Gastrocnemius medialis (tissue), 4 donors: ENCODE measurements at regions not wholly inside any gene's neighbourhood (a gene's known extent, or its start where the extent isn't known, plus 50 kb on each side); places are given as distances from the start of the nearest gene placed in this dataset.
"Not testable (repeated sequence)": the region's sequence is repeated elsewhere in the genome, so short reads cannot be mapped to it uniquely, and the experiment has no call there.

Source experiments
- ATAC-seq, 2 donors: fragments of 150-250 bp; one replicate each; pipeline ENCODE4 v1.9.1; 2016
- DNase-seq, 2 donors: peaks; one replicate each; pipeline ENCODE4 v3.0.0-alpha.2; 2019
- H3K27ac ChIP-seq, 4 donors: fragments of 200-600 bp; sonication (generic); 1 replicate in 1 of 4; 2 replicates in 3 of 4; pipeline ENCODE4 v1.5.1; 2016 to 2018; ENCODE audit warnings: mild to moderate bottlenecking in 2 of 4, moderate library complexity in 1 of 4
- H3K27me3 ChIP-seq, 3 donors: fragments of 200-600 bp; sonication (generic) in 2 of 3; 1 replicate in 1 of 3; 2 replicates in 2 of 3; pipeline versions ENCODE4 v1.5.1 to v1.6.0; 2016 to 2019; ENCODE audit warnings: mild to moderate bottlenecking in 1 of 3, moderate library complexity in 1 of 3
- H3K36me3 ChIP-seq, 2 donors: fragments of 200-600 bp; sonication (generic) in 1 of 2; one replicate each; pipeline ENCODE4 v1.5.1; 2017 to 2018
- H3K4me1 ChIP-seq, 2 donors: fragments of 200-600 bp; sonication (generic) in 1 of 2; one replicate each; pipeline ENCODE4 v1.5.1; 2016 to 2017; ENCODE audit warnings: mild to moderate bottlenecking in 2 of 2
- H3K4me3 ChIP-seq, 4 donors: fragments of 200-600 bp; sonication (generic) in 3 of 4; 1 replicate in 1 of 4; 2 replicates in 3 of 4; pipeline ENCODE4 v1.5.1; 2016 to 2019; ENCODE audit warnings: mild to moderate bottlenecking in 2 of 4
- H3K9me3 ChIP-seq, 3 donors: fragments of 200-600 bp; sonication (generic) in 2 of 3; 1 replicate in 1 of 3; 2 replicates in 2 of 3; pipeline ENCODE4 v1.5.1; 2016 to 2019
- in situ Hi-C, 4 donors: fragments of 200-750 bp; cut with MboI; loops; one replicate each; pipeline versions ENCODE4 v1.15.0 to v1.8.0; 2017; ENCODE audit warnings: low sequenced_read_pairs in 4 of 4
- intact Hi-C: fragments of 100-400 bp; cut with DNase I; formaldehyde crosslinking; loops from one replicate; pipeline ENCODE4 v1.15.1; 2023; ENCODE audit warnings: low total_unique reads
- TF ChIP-seq, protein P1 (sequence below), 5 experiments: fragments of 450-650 bp in 3 of 5; fragments of 200-600 bp in 2 of 5; sonication (generic) in 2 of 5; IDR thresholded peaks in 4 of 5; conservative IDR thresholded peaks in 1 of 5; 1 replicate in 4 of 5; 2 replicates in 1 of 5; pipeline ENCODE4 v1.5.1; 2016 to 2019; ENCODE audit warnings: antibody characterized with exemption in 5 of 5, mild to moderate bottlenecking in 3 of 5, moderate library complexity in 3 of 5

DNA sequence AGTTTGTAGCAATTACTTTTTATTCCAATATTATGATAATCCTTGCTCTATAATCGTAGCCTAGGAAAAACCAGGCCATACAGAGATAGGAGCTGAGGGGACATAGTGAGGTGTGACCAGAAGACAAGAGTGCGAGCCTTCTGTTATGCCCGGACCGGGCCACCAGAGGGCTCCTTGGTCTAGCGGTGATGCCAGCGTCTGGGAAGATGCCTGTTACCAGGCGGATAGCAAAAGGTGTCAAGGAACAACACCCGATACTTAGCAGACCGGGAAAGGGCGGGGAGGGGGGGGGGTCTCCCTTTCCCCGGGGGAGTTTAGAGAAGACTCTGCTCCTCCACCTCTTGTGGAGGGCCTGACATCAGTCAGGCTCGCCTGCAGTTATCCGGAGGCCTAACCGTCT, 67.1 kb upstream of the MUC20 start:
- intact Hi-C loops, result not testable (repeated sequence)

DNA sequence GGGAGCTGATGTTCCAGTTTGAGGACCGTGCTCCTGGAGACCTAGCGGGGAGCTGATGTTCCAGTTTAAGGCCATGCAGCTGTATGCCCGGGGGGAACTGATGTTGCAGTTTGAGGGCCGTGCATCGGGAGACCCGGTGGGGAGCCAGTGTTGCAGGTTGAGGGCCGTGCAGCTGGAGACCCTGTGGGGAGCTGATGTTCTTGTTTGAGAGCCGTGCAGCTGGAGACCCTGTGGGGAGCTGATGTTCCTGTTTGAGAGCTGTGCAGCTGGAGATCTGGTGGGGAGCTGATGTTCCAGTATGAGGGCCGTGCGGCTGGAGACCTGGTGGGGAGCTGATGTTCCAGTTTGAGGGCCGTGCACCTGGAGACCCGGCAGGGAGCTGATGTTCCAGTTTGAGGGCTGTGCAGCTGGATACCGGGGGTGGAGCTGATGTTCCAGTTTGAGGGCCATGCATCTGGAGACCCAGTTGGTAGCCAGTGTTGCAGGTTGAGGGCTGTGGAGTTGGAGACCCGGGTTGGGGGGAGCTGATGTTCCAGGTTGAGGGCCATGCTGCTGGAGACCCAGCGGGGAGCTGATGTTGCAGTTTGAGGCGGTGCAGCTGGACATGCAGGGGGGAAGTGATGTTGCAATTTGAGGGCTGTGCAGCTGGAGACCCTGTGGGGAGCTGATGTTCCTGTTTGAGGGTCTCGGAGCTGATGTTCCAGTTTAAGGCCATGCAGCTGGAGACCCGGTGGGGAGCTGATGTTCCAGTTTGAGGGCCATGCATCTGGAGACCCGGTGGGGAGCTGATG, 64.4 kb upstream of the APOD start:
- H3K4me1 ChIP-seq, ATAC-seq, H3K9me3 ChIP-seq, H3K27me3 ChIP-seq, intact Hi-C loops, H3K4me3 ChIP-seq, H3K36me3 ChIP-seq, in situ Hi-C loops, H3K27ac ChIP-seq: not testable (repeated sequence)
- DNase-seq, result peak in 1 of 2 donors; percentile 37

More for the DNA sequence above, 67.1 kb upstream of the MUC20 start:
- H3K4me3 ChIP-seq, in situ Hi-C loops, H3K36me3 ChIP-seq, H3K4me1 ChIP-seq, H3K9me3 ChIP-seq, H3K27ac ChIP-seq, H3K27me3 ChIP-seq: not testable (repeated sequence)
- peak in 1 of 2 donors; percentile 24 for DNase-seq
- peak in 1 of 2 donors; percentile 34 for ATAC-seq
- TF ChIP-seq, protein P1, sequence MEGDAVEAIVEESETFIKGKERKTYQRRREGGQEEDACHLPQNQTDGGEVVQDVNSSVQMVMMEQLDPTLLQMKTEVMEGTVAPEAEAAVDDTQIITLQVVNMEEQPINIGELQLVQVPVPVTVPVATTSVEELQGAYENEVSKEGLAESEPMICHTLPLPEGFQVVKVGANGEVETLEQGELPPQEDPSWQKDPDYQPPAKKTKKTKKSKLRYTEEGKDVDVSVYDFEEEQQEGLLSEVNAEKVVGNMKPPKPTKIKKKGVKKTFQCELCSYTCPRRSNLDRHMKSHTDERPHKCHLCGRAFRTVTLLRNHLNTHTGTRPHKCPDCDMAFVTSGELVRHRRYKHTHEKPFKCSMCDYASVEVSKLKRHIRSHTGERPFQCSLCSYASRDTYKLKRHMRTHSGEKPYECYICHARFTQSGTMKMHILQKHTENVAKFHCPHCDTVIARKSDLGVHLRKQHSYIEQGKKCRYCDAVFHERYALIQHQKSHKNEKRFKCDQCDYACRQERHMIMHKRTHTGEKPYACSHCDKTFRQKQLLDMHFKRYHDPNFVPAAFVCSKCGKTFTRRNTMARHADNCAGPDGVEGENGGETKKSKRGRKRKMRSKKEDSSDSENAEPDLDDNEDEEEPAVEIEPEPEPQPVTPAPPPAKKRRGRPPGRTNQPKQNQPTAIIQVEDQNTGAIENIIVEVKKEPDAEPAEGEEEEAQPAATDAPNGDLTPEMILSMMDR (IDR thresholded peaks at IDR 0.05 in 4 of 5, conservative IDR thresholded peaks at IDR 0.05 in 1 of 5), result peak in 4 of 5 experiments; percentile 21 to 69 (median 29)

DNA sequence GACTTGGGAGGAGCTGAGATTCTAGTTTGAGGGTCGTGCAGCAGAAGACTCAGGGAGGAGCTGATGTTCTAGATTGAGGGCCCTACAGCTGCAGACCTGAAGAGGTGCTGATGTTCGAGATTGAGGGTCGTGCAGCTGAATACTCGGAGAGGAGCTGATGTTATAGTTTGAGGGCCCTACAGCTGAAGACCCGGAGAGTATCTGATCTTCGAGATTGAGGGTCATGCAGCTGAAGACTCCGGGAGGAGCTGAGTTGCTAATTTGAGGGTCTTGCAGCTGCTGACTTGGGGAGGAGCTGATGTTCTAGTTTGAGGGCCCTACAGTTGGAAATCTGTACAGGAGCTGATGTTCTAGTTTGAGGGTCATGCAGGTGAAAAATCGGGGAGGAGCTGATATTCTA, 62.1 kb upstream of the APOD start:
- intact Hi-C loops, H3K4me3 ChIP-seq, H3K4me1 ChIP-seq, H3K27ac ChIP-seq, H3K9me3 ChIP-seq, H3K27me3 ChIP-seq, in situ Hi-C loops, ATAC-seq, H3K36me3 ChIP-seq, DNase-seq: not testable (repeated sequence)

DNA sequence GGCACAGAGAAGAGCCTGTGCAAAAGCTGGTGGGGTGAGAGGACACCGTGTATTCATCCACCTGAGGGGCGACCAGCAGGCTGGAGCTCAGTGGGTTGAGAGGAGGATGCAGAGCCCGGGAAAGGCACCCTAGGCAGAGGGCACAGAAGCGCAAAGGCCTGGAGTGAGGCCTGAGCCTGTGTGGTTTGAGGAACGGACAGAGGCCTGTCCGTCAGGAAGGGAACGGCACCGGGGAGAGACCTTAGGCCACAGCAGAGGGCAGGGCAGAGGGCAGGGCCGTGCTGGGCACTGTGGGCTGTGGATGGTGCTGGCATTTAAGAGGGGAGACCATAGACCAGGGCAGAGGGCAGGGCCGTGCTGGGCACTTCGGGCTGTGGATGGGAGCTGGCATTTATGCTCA, 59.5 kb upstream of the APOD start:
- ATAC-seq, H3K9me3 ChIP-seq, H3K36me3 ChIP-seq, in situ Hi-C loops, DNase-seq, H3K4me1 ChIP-seq, H3K4me3 ChIP-seq, H3K27ac ChIP-seq, H3K27me3 ChIP-seq, intact Hi-C loops: not testable (repeated sequence)

DNA sequence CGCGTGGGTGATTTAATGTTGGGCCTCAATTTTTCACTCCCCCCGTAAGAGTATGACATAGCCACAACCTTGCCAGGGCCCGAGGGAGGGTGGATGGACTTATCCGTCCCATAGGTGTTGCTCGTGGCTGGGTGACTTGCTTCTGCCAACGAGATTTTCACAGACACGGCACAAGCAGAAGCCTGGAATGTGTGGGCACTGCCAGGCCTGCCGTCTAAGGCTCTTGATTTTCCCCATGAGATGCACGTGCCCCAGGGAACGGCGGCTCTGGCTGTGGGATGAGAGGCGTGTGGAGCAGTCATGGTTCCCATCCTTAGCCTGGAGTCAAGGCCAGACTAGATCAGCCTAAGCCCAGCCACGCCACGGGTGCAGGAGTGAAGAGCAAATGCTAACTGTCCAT, 58.6 kb upstream of the APOD start:
- in situ Hi-C loops, DNase-seq, H3K27ac ChIP-seq, H3K27me3 ChIP-seq, H3K4me1 ChIP-seq, H3K9me3 ChIP-seq, H3K4me3 ChIP-seq, ATAC-seq, intact Hi-C loops, H3K36me3 ChIP-seq: not testable (repeated sequence)

DNA sequence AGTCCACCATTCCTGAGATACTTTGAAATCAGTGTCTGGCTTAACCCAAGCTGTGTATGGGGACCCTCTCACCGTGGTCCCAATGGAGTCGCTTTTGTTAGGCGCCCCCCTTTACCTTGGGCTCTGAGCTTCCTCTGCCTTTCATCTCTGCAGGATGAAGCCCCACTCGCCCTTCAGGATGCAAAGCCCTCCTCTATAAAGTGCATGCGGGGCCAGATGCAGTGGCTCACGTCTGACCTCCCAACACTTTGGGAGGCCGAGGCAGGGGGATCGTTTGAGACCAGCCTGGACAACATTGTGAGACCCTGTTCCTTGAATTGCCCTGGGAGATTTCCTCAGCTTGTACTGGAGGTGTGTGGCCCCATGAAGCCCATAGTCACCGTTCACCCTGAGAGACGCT, 54.7 kb upstream of the APOD start:
- H3K36me3 ChIP-seq, H3K27ac ChIP-seq, H3K4me3 ChIP-seq, H3K9me3 ChIP-seq, intact Hi-C loops, in situ Hi-C loops, ATAC-seq, H3K4me1 ChIP-seq, H3K27me3 ChIP-seq, DNase-seq: not testable (repeated sequence)

DNA sequence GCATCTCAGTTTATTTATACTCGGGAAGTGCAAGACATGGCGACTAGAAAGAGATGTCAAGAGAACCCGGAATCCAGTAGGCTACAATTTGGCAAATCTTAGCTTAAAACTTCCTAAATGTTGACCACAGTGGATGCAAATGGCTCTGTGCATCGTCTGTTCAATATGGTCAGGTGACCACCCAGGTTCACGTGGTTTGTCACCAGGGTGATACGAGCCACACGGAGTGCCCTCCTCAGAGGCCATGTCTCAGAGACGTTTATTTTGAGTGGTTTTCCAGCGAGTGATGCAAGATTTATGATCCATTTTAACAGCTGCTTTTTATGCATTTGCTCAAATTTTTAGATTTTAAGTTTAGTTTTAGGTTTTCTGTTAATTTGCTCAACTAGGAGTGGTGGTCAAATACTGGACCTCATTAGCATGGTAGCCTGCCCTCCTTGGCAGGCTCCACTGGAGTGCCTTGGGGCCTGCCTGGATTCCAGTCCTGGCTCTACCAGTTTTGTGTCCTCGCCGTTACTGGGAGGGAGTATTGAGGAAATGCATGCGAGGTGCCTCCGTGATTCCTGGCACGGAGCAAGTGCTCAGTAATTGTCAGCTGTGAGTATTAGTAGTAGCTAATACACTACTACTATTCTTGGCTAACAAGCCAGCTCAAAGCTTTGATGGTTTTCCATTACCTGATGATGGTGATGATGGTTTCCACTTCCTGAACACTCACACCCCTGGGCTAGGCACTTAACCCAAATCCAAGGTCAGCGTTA, 53.9 kb upstream of the APOD start:
- H3K4me3 ChIP-seq, H3K9me3 ChIP-seq, H3K4me1 ChIP-seq, H3K27ac ChIP-seq, H3K36me3 ChIP-seq, in situ Hi-C loops, H3K27me3 ChIP-seq, intact Hi-C loops, ATAC-seq, DNase-seq: not testable (repeated sequence)

DNA sequence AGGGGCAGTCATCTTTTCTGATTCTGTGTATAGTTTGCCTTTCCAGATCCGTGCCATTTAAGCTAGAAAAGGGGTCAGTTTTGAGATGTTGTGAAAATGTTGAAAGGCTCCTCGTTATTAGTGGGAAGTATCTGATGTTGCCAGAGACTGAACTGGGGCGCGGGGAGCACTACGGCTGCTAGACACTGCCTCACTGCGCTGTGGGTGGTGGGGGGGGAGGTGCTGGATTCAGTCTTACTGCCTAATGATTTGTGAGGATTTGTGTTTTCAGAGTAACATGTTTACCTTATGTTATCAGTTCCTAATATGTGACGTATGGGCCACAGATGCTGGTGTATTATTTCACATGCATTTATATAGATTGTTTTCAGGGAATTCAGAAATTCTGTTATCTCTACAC, 53.3 kb upstream of the APOD start:
- in situ Hi-C loops, intact Hi-C loops, H3K36me3 ChIP-seq, H3K4me1 ChIP-seq, ATAC-seq, H3K27ac ChIP-seq, H3K9me3 ChIP-seq, H3K4me3 ChIP-seq, DNase-seq, H3K27me3 ChIP-seq: not testable (repeated sequence)

DNA sequence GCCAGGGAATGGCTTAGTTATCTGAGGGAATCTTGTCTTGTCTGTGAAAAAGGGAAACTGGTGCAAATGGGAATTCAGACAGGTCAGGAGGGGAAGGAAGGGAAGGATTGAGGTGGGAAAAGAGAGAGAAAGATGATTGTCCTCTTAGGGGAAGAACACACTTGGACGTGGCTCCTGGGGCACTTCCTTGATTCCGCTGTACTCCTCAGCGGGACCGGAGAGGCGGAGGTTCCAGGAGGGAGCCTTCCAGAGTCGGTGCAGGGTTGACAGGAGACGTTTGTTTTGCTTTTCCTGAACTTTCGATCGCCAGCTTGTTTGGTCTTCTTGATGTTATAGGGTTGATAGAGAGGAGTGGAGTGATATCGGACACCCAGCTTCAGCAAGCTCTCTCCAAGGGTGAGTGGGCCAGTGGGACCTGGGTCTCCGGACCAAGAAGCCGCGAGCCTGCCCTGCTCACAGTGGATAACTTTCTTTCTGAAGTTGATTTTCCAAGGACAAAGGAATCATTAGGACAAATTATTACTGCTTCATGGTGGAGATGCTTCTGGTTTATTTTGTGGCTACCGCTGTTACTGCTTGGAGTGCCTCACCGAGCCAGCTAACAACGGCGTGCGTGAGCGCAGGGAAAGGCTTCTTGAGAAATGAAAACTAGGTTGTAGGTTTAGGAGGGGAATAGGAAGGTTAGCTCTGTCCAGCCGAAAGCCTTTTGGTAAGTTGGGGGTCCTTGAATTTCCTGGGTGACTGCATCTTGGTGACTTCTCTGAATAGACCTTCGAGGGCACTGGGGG, 52.4 kb upstream of the APOD start:
- H3K4me1 ChIP-seq, H3K36me3 ChIP-seq, H3K9me3 ChIP-seq, H3K27me3 ChIP-seq, ATAC-seq, intact Hi-C loops, in situ Hi-C loops: not testable (repeated sequence)
- Histone ChIP-seq H3K27ac (peak overlapping the region in 3 of 4 donors; percentile 33 to 55 (median 37)), H3K4me3 (peak overlapping the region in 2 of 4 donors; percentile 38)
- DNase-seq, result peak in 1 of 2 donors; percentile 27

DNA sequence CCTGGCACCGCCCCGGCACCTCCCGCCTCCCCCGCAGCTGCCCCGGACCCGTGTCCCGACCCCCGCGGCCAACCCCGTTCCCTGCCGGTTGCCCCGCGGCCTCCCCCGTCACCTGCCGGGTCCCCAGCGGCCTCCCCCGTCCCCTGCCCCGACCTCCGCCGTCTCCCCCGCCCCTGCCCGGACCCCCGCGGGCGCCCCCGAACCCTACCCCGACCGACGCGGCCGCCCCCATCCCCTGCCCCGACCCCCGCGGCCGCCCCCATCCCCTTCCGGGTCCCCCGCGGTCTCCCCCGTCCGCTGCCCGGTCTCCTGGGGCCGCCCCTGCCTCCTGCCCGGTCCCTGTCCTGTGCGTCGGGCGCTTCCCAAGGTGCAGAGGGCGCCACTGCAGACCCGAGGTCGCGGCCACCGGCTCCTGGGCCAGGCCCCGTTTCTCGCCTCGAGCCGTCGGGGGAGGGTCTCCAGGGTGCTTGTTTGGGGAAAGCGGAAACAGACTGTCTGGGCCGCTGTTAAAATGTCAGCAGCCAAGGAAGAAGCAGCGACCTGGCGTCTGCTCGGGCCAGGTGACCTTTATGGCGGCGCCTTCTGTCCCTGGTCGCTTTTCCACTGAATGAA, 51.6 kb upstream of the APOD start:
- DNase-seq, H3K36me3 ChIP-seq, intact Hi-C loops, H3K27me3 ChIP-seq, H3K9me3 ChIP-seq, in situ Hi-C loops, H3K4me1 ChIP-seq: not testable (repeated sequence)
- peak in 1 of 2 donors; percentile 28 for ATAC-seq
- Histone ChIP-seq H3K27ac (peak overlapping the region in 2 of 4 donors; percentile 51 to 64), H3K4me3 (peak overlapping the region in 2 of 4 donors; percentile 35 to 38)
